A549 (cell line): ENCODE measurements at regions not wholly inside any gene's neighbourhood (a gene's known extent, or its start where the extent isn't known, plus 50 kb on each side); places are given as distances from the start of the nearest gene placed in this dataset.

ENCODE experiments used
- ATAC-seq, 2 experiments: fragments of 200-7000 bp in 1 of 2; fragments of >200 bp in 1 of 2; cut with Nextera tagmentation in 1 of 2; cut with Tn5 transposase in 1 of 2; 3 replicates each; pipeline versions ENCODE4 v1.8.0 to v1.9.1; 2018 to 2020; ENCODE audit warnings: mild to moderate bottlenecking in 1 of 2, moderate library complexity in 1 of 2
- CTCF ChIA-PET: fragments of 300-600 bp; sonication (Branson Sonifier 250); formaldehyde crosslinking; extraction: SDS; loops from one replicate; lab custom pipeline; 2021; ENCODE audit warnings: antibody characterized with exemption, inconsistent platforms; lab: Yijun Ruan, JAX
- POLR2A ChIA-PET: fragments of 350-600 bp; formaldehyde crosslinking; extraction: SDS; loops from one replicate; lab custom pipeline; 2021; ENCODE audit warnings: antibody characterized with exemption, inconsistent platforms; lab: Yijun Ruan, JAX
- DNase-seq, 2 experiments: peaks; one replicate each; pipeline versions ENCODE4 v3.0.0 to v3.0.0-alpha.2; 2011 to 2016; ENCODE audit warnings: low read depth in 1 of 2, low spot score in 1 of 2
- FAIRE-seq: peaks from 2 replicates; lab custom pipeline; 2011; peaks lifted over from hg19 to GRCh38; lab: Jason Lieb, UNC
- H3K27ac ChIP-seq, 2 experiments: fragments of >200 bp; sonication (Bioruptor Twin); formaldehyde crosslinking; 3 replicates each; pipeline ENCODE4 v1.5.1; 2016 to 2017
- H3K4me1 ChIP-seq: fragments of >200 bp; sonication (Bioruptor Twin); formaldehyde crosslinking; 3 replicates; pipeline ENCODE4 v1.6.1; 2016
- H3K4me2 ChIP-seq: fragments of >200 bp; sonication (Bioruptor Twin); formaldehyde crosslinking; 3 replicates; pipeline ENCODE4 v1.6.1; 2016
- H3K4me3 ChIP-seq: fragments of >200 bp; sonication (Bioruptor Twin); formaldehyde crosslinking; 3 replicates; pipeline ENCODE4 v1.5.1; 2016
- H3K9me3 ChIP-seq: fragments of >200 bp; sonication (Bioruptor Twin); formaldehyde crosslinking; 3 replicates; pipeline ENCODE4 v1.6.1; 2016
- ATOH8 ChIP-seq: fragments of 250-450 bp; sonication (Bioruptor Pico); IDR thresholded peaks from 2 replicates; pipeline ENCODE4 v1.5.0; 2020; ENCODE audit warnings: low read depth, mild to moderate bottlenecking, moderate library complexity
- BCL3 ChIP-seq: fragments of >200 bp; sonication (Bioruptor Twin); formaldehyde crosslinking; IDR thresholded peaks from 3 replicates; pipeline ENCODE4 v1.6.1; 2016
- CBX2 ChIP-seq: fragments of 200-600 bp; sonication (generic); IDR thresholded peaks from 2 replicates; pipeline ENCODE4 v1.6.1; 2016; ENCODE audit warnings: low read depth, mild to moderate bottlenecking, borderline replicate concordance
- CEBPB ChIP-seq, 2 experiments: fragments of >200 bp in 1 of 2; sonication (Bioruptor Twin) in 1 of 2; formaldehyde crosslinking in 1 of 2; IDR thresholded peaks; 2 replicates each; pipeline ENCODE4 v1.6.1; 2012 to 2016
- EHF ChIP-seq: fragments of 250-450 bp; sonication (Bioruptor Pico); IDR thresholded peaks from 2 replicates; pipeline ENCODE4 v1.5.0; 2020; ENCODE audit warnings: mild to moderate bottlenecking
- EHMT2 ChIP-seq: fragments of 200-600 bp; sonication (generic); IDR thresholded peaks from 2 replicates; pipeline ENCODE4 v1.6.1; 2016; ENCODE audit warnings: antibody characterized with exemption, low read depth, mild to moderate bottlenecking, moderate library complexity
- FOSB ChIP-seq: fragments of 250-450 bp; sonication (Bioruptor Pico); IDR thresholded peaks from 2 replicates; pipeline ENCODE4 v1.5.0; 2020; ENCODE audit warnings: mild to moderate bottlenecking, moderate library complexity
- FOXS1 ChIP-seq: fragments of 250-450 bp; sonication (Bioruptor Pico); IDR thresholded peaks from 2 replicates; pipeline ENCODE4 v1.5.0; 2020; ENCODE audit warnings: mild to moderate bottlenecking, moderate library complexity
- GATA3 ChIP-seq: IDR thresholded peaks from 2 replicates; pipeline ENCODE4 v1.6.1; 2012; ENCODE audit warnings: borderline replicate concordance
- HES2 ChIP-seq: fragments of >200 bp; sonication (Bioruptor Twin); formaldehyde crosslinking; IDR thresholded peaks from 2 replicates; pipeline ENCODE4 v1.6.1; 2016
- HMGXB4 ChIP-seq: fragments of 250-450 bp; sonication (Bioruptor Pico); IDR thresholded peaks from 2 replicates; pipeline ENCODE4 v1.5.0; 2021; ENCODE audit warnings: mild to moderate bottlenecking, moderate library complexity, borderline replicate concordance
- HOXA7 ChIP-seq: fragments of 250-450 bp; sonication (Bioruptor Pico); IDR thresholded peaks from 2 replicates; pipeline ENCODE4 v1.5.0; 2020; ENCODE audit warnings: mild to moderate bottlenecking, moderate library complexity
- HOXB5 ChIP-seq: fragments of 250-450 bp; sonication (Bioruptor Pico); IDR thresholded peaks from 2 replicates; pipeline ENCODE4 v1.5.0; 2020; ENCODE audit warnings: mild to moderate bottlenecking, moderate library complexity
- KDM5A ChIP-seq: fragments of 200-600 bp; sonication (generic); IDR thresholded peaks from 2 replicates; pipeline ENCODE4 v1.6.1; 2016; ENCODE audit warnings: antibody characterized with exemption, mild to moderate bottlenecking
- MAFK ChIP-seq: fragments of 450-650 bp; IDR thresholded peaks from 2 replicates; pipeline ENCODE4 v1.6.1; 2014; ENCODE audit not compliant: partially characterized antibody
- MYC ChIP-seq: IDR thresholded peaks from 2 replicates; pipeline ENCODE4 v1.6.1; 2012; ENCODE audit warnings: mild to moderate bottlenecking, inconsistent platforms, low read length, improper control_type of control experiment, borderline replicate concordance
- NR3C1 ChIP-seq: fragments of >200 bp; sonication (Bioruptor Twin); formaldehyde crosslinking; IDR thresholded peaks from 3 replicates; pipeline ENCODE4 v1.6.1; 2017
- PBX3 ChIP-seq: IDR thresholded peaks from 2 replicates; pipeline ENCODE4 v1.6.1; 2012
- RAD21 ChIP-seq, 2 experiments: fragments of >200 bp in 1 of 2; sonication (Bioruptor Twin) in 1 of 2; formaldehyde crosslinking in 1 of 2; IDR thresholded peaks in 1 of 2; conservative IDR thresholded peaks in 1 of 2; 2 replicates in 1 of 2; 3 replicates in 1 of 2; pipeline ENCODE4 v1.6.1; 2012 to 2018; ENCODE audit warnings: inconsistent platforms in 1 of 2
- RARB ChIP-seq: fragments of 250-450 bp; sonication (Bioruptor Pico); IDR thresholded peaks from 2 replicates; pipeline ENCODE4 v1.8.0; 2021; ENCODE audit warnings: mild to moderate bottlenecking, moderate library complexity
- REST ChIP-seq: fragments of 200-600 bp; sonication (generic); IDR thresholded peaks from 2 replicates; pipeline ENCODE4 v1.6.1; 2016; ENCODE audit warnings: antibody characterized with exemption, mild to moderate bottlenecking, moderate library complexity
- TP53 ChIP-seq: fragments of 250-450 bp; sonication (Bioruptor Pico); IDR thresholded peaks from 2 replicates; pipeline ENCODE4 v1.5.0; 2021; ENCODE audit warnings: mild to moderate bottlenecking, moderate library complexity
- ZNF302 ChIP-seq: fragments of 250-450 bp; sonication (Bioruptor Pico); IDR thresholded peaks from 2 replicates; pipeline ENCODE4 v1.9.0; 2021; ENCODE audit warnings: inconsistent platforms, mild to moderate bottlenecking, moderate library complexity
- ZSCAN20 ChIP-seq: fragments of 250-450 bp; sonication (Bioruptor Pico); IDR thresholded peaks from 2 replicates; pipeline ENCODE4 v1.8.0; 2022; ENCODE audit warnings: mild to moderate bottlenecking, moderate library complexity
- WGBS: methylation state at CpG from one replicate; pipeline ENCODE4 v1.1.6; 2017; ENCODE audit errors: missing lambda C conversion rate; 5-methylcytosine and 5-hydroxymethylcytosine counted together

GRCh38 chr6:11956781-11957180, 55.3 kb upstream of the HIVEP1 start:
- no peak for DNase-seq
- ATAC-seq: no peak
- no peak for TF ChIP-seq KDM5A
- TF ChIP-seq ATOH8 (CRISPR knock-in tag): no peak
- TF ChIP-seq FOXS1 (CRISPR knock-in tag): no peak
- no peak for TF ChIP-seq HES2
- CTCF ChIA-PET: no interaction called here
- H3K9me3 ChIP-seq: no peaks in the 10 kb centered on the region
- POLR2A ChIA-PET: no interaction called here
- WGBS: 34% methylated on average over 3 of the region's 3 CpGs
- FAIRE-seq: no peak
- no peak overlapping the region for H3K4me3 ChIP-seq
- H3K4me2 ChIP-seq: no peak overlapping the region
- H3K27ac ChIP-seq: no peak overlapping the region
- no peaks in the 10 kb centered on the region for H3K4me1 ChIP-seq

- Histone ChIP-seq H3K27ac (no peak overlapping the region), H3K4me2 (no peak overlapping the region), H3K4me1 (no peaks in the 10 kb centered on the region), H3K4me3 (no peak overlapping the region), H3K9me3 (no peaks in the 10 kb centered on the region)
- ChIA-PET CTCF (no interaction called here), POLR2A (no interaction called here)
- no peak for FAIRE-seq
- no peak for DNase-seq
- 87% methylated on average over 2 of the region's 2 CpGs for WGBS
- ATAC-seq: no peak
- TF ChIP-seq REST: no peak
- no peak for TF ChIP-seq NR3C1
- no peak for TF ChIP-seq PBX3
- TF ChIP-seq HES2: no peak
Observed at GRCh38 chr6:11953641-11954040, 58.5 kb upstream of the HIVEP1 start.

- CTCF ChIA-PET: no interaction called here
- WGBS: 74% methylated on average over 2 of the region's 2 CpGs
Observed at GRCh38 chr6:11952316-11952715, 59.8 kb upstream of the HIVEP1 start.

More at GRCh38 chr6:11952316-11952715, 59.8 kb upstream of the HIVEP1 start:
- POLR2A ChIA-PET: no interaction called here
- TF ChIP-seq BCL3 (no peak), HES2 (no peak), RARB (no peak), GATA3 (no peak), EHMT2 (no peak), ZNF302 (CRISPR knock-in tag) (no peak), NR3C1 (no peak), HOXA7 (CRISPR knock-in tag) (no peak), TP53 (no peak), RAD21 (conservative IDR thresholded peaks at IDR 0.05 in 1 of 2, IDR thresholded peaks at IDR 0.05 in 1 of 2) (no peak), CEBPB (IDR thresholded peaks at IDR 0.05) (no peak), ZSCAN20 (CRISPR knock-in tag) (no peak), MAFK (no peak), MYC (no peak), HOXB5 (CRISPR knock-in tag) (no peak), CBX2 (no peak), HMGXB4 (CRISPR knock-in tag) (no peak), FOSB (CRISPR knock-in tag) (no peak), EHF (CRISPR knock-in tag) (no peak)
- no peaks in the 10 kb centered on the region for H3K4me1 ChIP-seq
- no peak for DNase-seq
- H3K4me2 ChIP-seq: no peak overlapping the region
- H3K4me3 ChIP-seq: no peak overlapping the region
- no peak for FAIRE-seq
- ATAC-seq: no peak
- no peaks in the 10 kb centered on the region for H3K9me3 ChIP-seq
- H3K27ac ChIP-seq: no peak overlapping the region
